GM23248 (cell line): ENCODE measurements at regions not wholly inside any gene's neighbourhood (a gene's known extent, or its start where the extent isn't known, plus 50 kb on each side); places are given as distances from the start of the nearest gene placed in this dataset.

Experiments
- DNase-seq: peaks from one replicate; pipeline ENCODE4 v3.0.0-alpha.2; 2015
- H2AFZ ChIP-seq: fragments of 200-600 bp; sonication (generic); 2 replicates; pipeline ENCODE4 v1.6.1; 2016; ENCODE audit warnings: antibody characterized with exemption
- H3F3A ChIP-seq: fragments of 200-600 bp; sonication (generic); 2 replicates; pipeline ENCODE4 v1.6.1; 2016; ENCODE audit warnings: mild to moderate bottlenecking, antibody characterized with exemption, mixed run types; ENCODE audit not compliant: insufficient read depth
- H3K27ac ChIP-seq: fragments of 200-600 bp; sonication (generic); 2 replicates; pipeline ENCODE4 v1.5.1; 2016; ENCODE audit warnings: mild to moderate bottlenecking
- H3K27me3 ChIP-seq: fragments of 200-600 bp; sonication (generic); replicated peaks from 2 replicates; pipeline ENCODE4 v1.6.1; 2016; ENCODE audit warnings: mild to moderate bottlenecking; ENCODE audit not compliant: insufficient read depth
- H3K36me3 ChIP-seq: fragments of 200-600 bp; sonication (generic); 2 replicates; pipeline ENCODE4 v1.6.1; 2016; ENCODE audit warnings: low read depth, mild to moderate bottlenecking
- H3K4me1 ChIP-seq: fragments of 200-600 bp; sonication (generic); 2 replicates; pipeline ENCODE4 v1.6.1; 2016; ENCODE audit warnings: mild to moderate bottlenecking; ENCODE audit not compliant: insufficient read depth
- H3K4me2 ChIP-seq: fragments of 200-600 bp; sonication (generic); one replicate; pipeline ENCODE4 v1.6.1; 2016; ENCODE audit warnings: mild to moderate bottlenecking; ENCODE audit not compliant: unreplicated experiment
- H3K4me3 ChIP-seq: fragments of 200-600 bp; sonication (generic); 2 replicates; pipeline ENCODE4 v1.5.1; 2016; ENCODE audit warnings: mild to moderate bottlenecking
- H3K79me2 ChIP-seq: fragments of 200-600 bp; sonication (generic); 2 replicates; pipeline ENCODE4 v1.6.1; 2016; ENCODE audit warnings: mild to moderate bottlenecking; ENCODE audit not compliant: insufficient read depth
- H3K9ac ChIP-seq: fragments of 200-600 bp; sonication (generic); 2 replicates; pipeline ENCODE4 v1.6.1; 2016; ENCODE audit warnings: mild to moderate bottlenecking
- H3K9me2 ChIP-seq: fragments of 200-600 bp; sonication (generic); 2 replicates; pipeline ENCODE4 v1.6.1; 2016; ENCODE audit warnings: mixed run types, mild to moderate bottlenecking, moderate library complexity; ENCODE audit not compliant: insufficient read depth
- H3K9me3 ChIP-seq: fragments of 200-600 bp; sonication (generic); one replicate; pipeline ENCODE4 v1.6.1; 2017; ENCODE audit warnings: low read depth
- H4K20me1 ChIP-seq: fragments of 200-600 bp; sonication (generic); 2 replicates; pipeline ENCODE4 v1.6.0; 2016; ENCODE audit not compliant: insufficient read depth
- EZH2 ChIP-seq: fragments of 200-600 bp; sonication (generic); IDR thresholded peaks from 2 replicates; pipeline ENCODE4 v1.6.1; 2018; ENCODE audit warnings: antibody characterized with exemption, mild to moderate bottlenecking; ENCODE audit not compliant: insufficient read depth, poor library complexity, severe bottlenecking
- EZH2phosphoT487 ChIP-seq: fragments of 200-600 bp; sonication (generic); IDR thresholded peaks from 2 replicates; pipeline ENCODE4 v1.6.1; 2018; ENCODE audit warnings: antibody characterized with exemption, moderate library complexity, mild to moderate bottlenecking, low read depth; ENCODE audit not compliant: insufficient read depth
- WGBS, 2 experiments: methylation state at CpG; one replicate each; pipeline ENCODE4 v1.1.6; 2015 to 2017; ENCODE audit warnings: low lambda C conversion rate in 2 of 2, low coverage in 1 of 2; ENCODE audit errors: missing lambda C conversion rate in 2 of 2; 5-methylcytosine and 5-hydroxymethylcytosine counted together
- in situ Hi-C: fragments of 300-500 bp; cut with MboI; formaldehyde crosslinking; loops from 2 replicates; pipeline ENCODE4 v1.15.0; 2020

- no peak overlapping the region for H3K4me3 ChIP-seq
- 16 to 27% methylated on average over 1 of the region's 1 CpG for WGBS, 2 experiments
- H3K4me1 ChIP-seq = no peaks in the 10 kb centered on the region
- H4K20me1 ChIP-seq = no peaks in the 10 kb centered on the region
- H3K9me2 ChIP-seq = no peaks in the 10 kb centered on the region
- no peak overlapping the region for H3K27ac ChIP-seq
- no peak overlapping the region for H2AFZ ChIP-seq
- no peaks in the 10 kb centered on the region for H3K79me2 ChIP-seq
- no peaks in the 10 kb centered on the region for H3K36me3 ChIP-seq
- in situ Hi-C loops = no loop called here
- no peak overlapping the region for H3K9ac ChIP-seq
- no peaks in the 10 kb centered on the region for H3K9me3 ChIP-seq
- H3F3A ChIP-seq = no peaks in the 10 kb centered on the region
- H3K27me3 ChIP-seq = no peaks in the 10 kb centered on the region
- H3K4me2 ChIP-seq = no peak overlapping the region
- DNase-seq = no peak
- TF ChIP-seq EZH2 = no peak
- TF ChIP-seq EZH2phosphoT487 = no peak
Measured at GRCh38 chr17:70881093-70881492, 711.8 kb downstream of the KCNJ2 start.

GRCh38 chr17:70882504-70882903 is 713.2 kb downstream of the KCNJ2 start:
- Histone ChIP-seq H3K4me2 (no peak overlapping the region), H4K20me1 (no peaks in the 10 kb centered on the region), H3K36me3 (no peaks in the 10 kb centered on the region), H3F3A (no peaks in the 10 kb centered on the region), H3K9me3 (no peaks in the 10 kb centered on the region), H3K27ac (no peak overlapping the region), H3K79me2 (no peaks in the 10 kb centered on the region), H3K9ac (no peak overlapping the region), H3K4me1 (no peaks in the 10 kb centered on the region), H3K9me2 (no peaks in the 10 kb centered on the region), H3K27me3 (no peaks in the 10 kb centered on the region), H2AFZ (no peak overlapping the region), H3K4me3 (no peak overlapping the region)
- TF ChIP-seq EZH2 (no peak), EZH2phosphoT487 (no peak)
- DNase-seq = no peak
- WGBS, 2 experiments = 71% methylated on average over 6 of the region's 6 CpGs
- in situ Hi-C loops = no loop called here

- 3 to 12% methylated on average over 2 of the region's 2 CpGs for WGBS, 2 experiments
- H3F3A ChIP-seq = no peaks in the 10 kb centered on the region
- H3K36me3 ChIP-seq = no peaks in the 10 kb centered on the region
- no peak overlapping the region for H3K4me3 ChIP-seq
- no peak overlapping the region for H2AFZ ChIP-seq
- no peaks in the 10 kb centered on the region for H3K4me1 ChIP-seq
- no peaks in the 10 kb centered on the region for H3K9me2 ChIP-seq
- no peaks in the 10 kb centered on the region for H3K79me2 ChIP-seq
- no peaks in the 10 kb centered on the region for H3K9me3 ChIP-seq
- no peak overlapping the region for H3K9ac ChIP-seq
- TF ChIP-seq EZH2phosphoT487 (no peak), EZH2 (no peak)
- in situ Hi-C loops = no loop called here
- H4K20me1 ChIP-seq = no peaks in the 10 kb centered on the region
- no peaks in the 10 kb centered on the region for H3K27me3 ChIP-seq
- no peak overlapping the region for H3K4me2 ChIP-seq
- DNase-seq = no peak
- H3K27ac ChIP-seq = no peak overlapping the region
Measured at GRCh38 chr17:70886648-70887047, 717.3 kb downstream of the KCNJ2 start.

GRCh38 chr17:70888324-70888723 is 719.0 kb downstream of the KCNJ2 start:
- Histone ChIP-seq H3K4me3 (no peak overlapping the region), H3K36me3 (no peaks in the 10 kb centered on the region)

GRCh38 chr17:70891306-70891705 is 722.0 kb downstream of the KCNJ2 start:
- H3K4me1 ChIP-seq = no peaks in the 10 kb centered on the region
- no peak overlapping the region for H3K27ac ChIP-seq
- H3K9me3 ChIP-seq = no peaks in the 10 kb centered on the region
- no peaks in the 10 kb centered on the region for H3K36me3 ChIP-seq
- H3K4me2 ChIP-seq = no peak overlapping the region
- no peaks in the 10 kb centered on the region for H3K9me2 ChIP-seq
- no peak for DNase-seq
- H3K9ac ChIP-seq = no peak overlapping the region
- no peak overlapping the region for H3K4me3 ChIP-seq
- no peaks in the 10 kb centered on the region for H3K27me3 ChIP-seq
- in situ Hi-C loops = no loop called here
- no peak for TF ChIP-seq EZH2
- TF ChIP-seq EZH2phosphoT487 = no peak
- H2AFZ ChIP-seq = no peak overlapping the region
- no peaks in the 10 kb centered on the region for H3K79me2 ChIP-seq
- no peaks in the 10 kb centered on the region for H3F3A ChIP-seq
- 61 to 65% methylated on average over 4 of the region's 4 CpGs for WGBS, 2 experiments
- H4K20me1 ChIP-seq = no peaks in the 10 kb centered on the region

More at GRCh38 chr17:70888324-70888723, 719.0 kb downstream of the KCNJ2 start:
- in situ Hi-C loops = no loop called here
- Histone ChIP-seq H3K4me1 (no peaks in the 10 kb centered on the region), H3K9ac (no peak overlapping the region), H3K27ac (no peak overlapping the region), H3K9me3 (no peaks in the 10 kb centered on the region), H3F3A (no peaks in the 10 kb centered on the region), H2AFZ (no peak overlapping the region), H3K9me2 (no peaks in the 10 kb centered on the region), H3K4me2 (no peak overlapping the region), H3K79me2 (no peaks in the 10 kb centered on the region), H4K20me1 (no peaks in the 10 kb centered on the region), H3K27me3 (no peaks in the 10 kb centered on the region)
- no peak for TF ChIP-seq EZH2
- TF ChIP-seq EZH2phosphoT487 = no peak
- WGBS, 2 experiments = 38 to 45% methylated on average over 2 of the region's 2 CpGs
- no peak for DNase-seq
